SK-N-SH (cell line): ENCODE measurements at regions not wholly inside any gene's neighbourhood (a gene's known extent, or its start where the extent isn't known, plus 50 kb on each side); places are given as distances from the start of the nearest gene placed in this dataset.

Source experiments
- CTCF ChIA-PET: fragments of 300-600, 350-600 bp; formaldehyde crosslinking; extraction: SDS; loops from one replicate; lab custom pipeline; 2021; lab: Yijun Ruan, JAX
- POLR2A ChIA-PET: fragments of 350-600 bp; sonication (Branson Sonifier 250); formaldehyde crosslinking; extraction: SDS; loops from one replicate; lab custom pipeline; 2020; ENCODE audit warnings: antibody characterized with exemption, inconsistent platforms; lab: Yijun Ruan, JAX
- DNase-seq: peaks from one replicate; pipeline ENCODE4 v3.0.0; 2012
- H2AFZ ChIP-seq: fragments of 200-600 bp; sonication (generic); 2 replicates; pipeline ENCODE4 v1.8.1; 2016; ENCODE audit warnings: antibody characterized with exemption, mild to moderate bottlenecking, low read depth
- H3F3A ChIP-seq: fragments of 200-600 bp; sonication (generic); replicated peaks from 2 replicates; pipeline ENCODE3; 2016; ENCODE audit warnings: antibody characterized with exemption, mild to moderate bottlenecking; ENCODE audit not compliant: insufficient read depth
- H3K27ac ChIP-seq, 2 experiments: fragments of 200-500 bp in 1 of 2; fragments of 200-600 bp in 1 of 2; sonication (Bioruptor generic) in 1 of 2; sonication (generic), shearing (Covaris generic) in 1 of 2; 2 replicates each; pipeline versions ENCODE4 v1.5.1 to v1.6.1; 2014 to 2016; ENCODE audit warnings: low read depth in 2 of 2, inconsistent platforms in 1 of 2, low read length in 1 of 2, mild to moderate bottlenecking in 1 of 2, mixed read lengths in 1 of 2
- H3K27me3 ChIP-seq: fragments of 200-600 bp; sonication (generic), shearing (Covaris generic); 2 replicates; pipeline ENCODE4 v1.6.1; 2016; ENCODE audit warnings: mixed run types; ENCODE audit not compliant: insufficient read depth
- H3K36me3 ChIP-seq, 2 experiments: fragments of 200-500 bp in 1 of 2; fragments of 200-600 bp in 1 of 2; sonication (Bioruptor generic) in 1 of 2; sonication (generic) in 1 of 2; replicated peaks in 1 of 2; 2 replicates each; pipeline versions ENCODE3 to v1.5.1; 2014 to 2016; ENCODE audit warnings: low read length in 1 of 2, mild to moderate bottlenecking in 1 of 2; ENCODE audit not compliant: insufficient read depth in 2 of 2, control insufficient read depth in 1 of 2
- H3K4me1 ChIP-seq, 2 experiments: fragments of 200-500 bp in 1 of 2; fragments of 200-600 bp in 1 of 2; sonication (Bioruptor generic) in 1 of 2; sonication (generic), shearing (Covaris generic) in 1 of 2; 2 replicates each; pipeline versions ENCODE4 v1.5.1 to v1.6.1; 2014 to 2016; ENCODE audit warnings: low read depth in 1 of 2, low read length in 1 of 2, mixed run types in 1 of 2; ENCODE audit not compliant: insufficient read depth in 2 of 2, control insufficient read depth in 1 of 2
- H3K4me2 ChIP-seq: fragments of 200-600 bp; sonication (generic), shearing (Covaris generic); 2 replicates; pipeline ENCODE4 v1.6.1; 2017; ENCODE audit warnings: mixed run types
- H3K4me3 ChIP-seq, 2 experiments: fragments of 200-500 bp in 1 of 2; fragments of 200-600 bp in 1 of 2; sonication (Bioruptor generic) in 1 of 2; sonication (generic), shearing (Covaris generic) in 1 of 2; 2 replicates each; pipeline versions ENCODE4 v1.5.1 to v1.8.1; 2014 to 2016; ENCODE audit warnings: low read depth in 2 of 2, inconsistent platforms in 1 of 2, low read length in 1 of 2, mild to moderate bottlenecking in 1 of 2, mixed read lengths in 1 of 2, moderate library complexity in 1 of 2
- H3K79me2 ChIP-seq: fragments of 200-600 bp; sonication (generic); 2 replicates; pipeline ENCODE4 v1.8.1; 2017; ENCODE audit warnings: mild to moderate bottlenecking; ENCODE audit not compliant: insufficient read depth
- H3K9ac ChIP-seq: fragments of 200-600 bp; sonication (generic); 2 replicates; pipeline ENCODE4 v1.6.1; 2017; ENCODE audit warnings: mixed run types
- H3K9me2 ChIP-seq: fragments of 200-600 bp; sonication (generic); 2 replicates; pipeline ENCODE4 v1.6.1; 2017; ENCODE audit warnings: mixed run types
- H3K9me3 ChIP-seq: fragments of 200-600 bp; sonication (generic); 2 replicates; pipeline ENCODE4 v1.6.1; 2017; ENCODE audit warnings: mixed run types, mild to moderate bottlenecking, moderate library complexity
- H4K20me1 ChIP-seq: fragments of 200-600 bp; sonication (generic); 2 replicates; pipeline ENCODE4 v1.6.1; 2017; ENCODE audit warnings: mild to moderate bottlenecking, mixed run types; ENCODE audit not compliant: insufficient read depth
- CHD2 ChIP-seq: fragments of 150-350 bp; IDR thresholded peaks from 2 replicates; pipeline ENCODE4 v1.6.1; 2018; ENCODE audit warnings: low read length; ENCODE audit not compliant: partially characterized antibody
- CTCF ChIP-seq: fragments of 200-600 bp; sonication (generic); IDR thresholded peaks from 2 replicates; pipeline ENCODE4 v1.6.1; 2017; ENCODE audit warnings: antibody characterized with exemption, mild to moderate bottlenecking, moderate library complexity
- ELF1 ChIP-seq: IDR thresholded peaks from 2 replicates; pipeline ENCODE4 v1.4.0; 2012
- EP300 ChIP-seq, 2 experiments: IDR thresholded peaks; 2 replicates each; pipeline versions ENCODE4 v1.4.0 to v1.6.1; 2012; ENCODE audit warnings: borderline replicate concordance in 1 of 2, low read depth in 1 of 2, low read length in 1 of 2
- FOSL2 ChIP-seq: IDR thresholded peaks from 2 replicates; pipeline ENCODE4 v1.4.0; 2012; ENCODE audit warnings: low read depth, mild to moderate bottlenecking, moderate library complexity, borderline replicate concordance
- FOXJ3 ChIP-seq: sonication (generic); formaldehyde crosslinking; IDR thresholded peaks from 2 replicates; pipeline ENCODE4 v1.5.1; 2020; ENCODE audit warnings: mild to moderate bottlenecking, missing genetic modification reagents
- FOXM1 ChIP-seq: IDR thresholded peaks from 2 replicates; pipeline ENCODE4 v1.4.0; 2012; ENCODE audit warnings: low read depth, mild to moderate bottlenecking
- GABPA ChIP-seq: IDR thresholded peaks from 2 replicates; pipeline ENCODE4 v1.4.0; 2012; ENCODE audit warnings: low read depth, mild to moderate bottlenecking
- GATA2 ChIP-seq: sonication (generic); formaldehyde crosslinking; IDR thresholded peaks from 2 replicates; pipeline ENCODE4 v1.5.0; 2020; ENCODE audit warnings: mild to moderate bottlenecking, missing genetic modification reagents
- IRF3 ChIP-seq: fragments of 150-350 bp; IDR thresholded peaks from 2 replicates; pipeline ENCODE4 v1.6.1; 2016; ENCODE audit warnings: mild to moderate bottlenecking, low read depth, low read length
- JUND ChIP-seq: IDR thresholded peaks from 2 replicates; pipeline ENCODE4 v1.4.0; 2012
- MEF2A ChIP-seq: IDR thresholded peaks from 2 replicates; pipeline ENCODE4 v1.4.0; 2012; ENCODE audit warnings: low read depth, borderline replicate concordance
- MXI1 ChIP-seq: IDR thresholded peaks from 2 replicates; pipeline ENCODE4 v1.6.1; 2012; ENCODE audit warnings: mild to moderate bottlenecking, low read depth, low read length, improper control_type of control experiment
- NFIC ChIP-seq: IDR thresholded peaks from 2 replicates; pipeline ENCODE4 v1.4.0; 2012; ENCODE audit warnings: borderline replicate concordance
- NRF1 ChIP-seq: IDR thresholded peaks from 2 replicates; pipeline ENCODE4 v1.6.1; 2012; ENCODE audit warnings: low read depth, mild to moderate bottlenecking, low read length
- RAD21 ChIP-seq: IDR thresholded peaks from 2 replicates; pipeline ENCODE4 v1.6.1; 2012; ENCODE audit warnings: mild to moderate bottlenecking, low read length
- RCOR1 ChIP-seq: fragments of 150-350 bp; IDR thresholded peaks from 2 replicates; pipeline ENCODE4 v1.6.1; 2017; ENCODE audit warnings: antibody characterized with exemption, low read length
- RFX5 ChIP-seq: IDR thresholded peaks from 2 replicates; pipeline ENCODE4 v1.6.1; 2012; ENCODE audit warnings: mild to moderate bottlenecking, improper control_type of control experiment, low read length
- RXRA ChIP-seq: IDR thresholded peaks from 2 replicates; pipeline ENCODE4 v1.4.0; 2012; ENCODE audit warnings: low read depth, mild to moderate bottlenecking, borderline replicate concordance
- SIN3A ChIP-seq: IDR thresholded peaks from 2 replicates; pipeline ENCODE4 v1.6.1; 2012; ENCODE audit warnings: low read depth, mild to moderate bottlenecking, low read length, moderate library complexity, borderline replicate concordance
- SMC3 ChIP-seq: IDR thresholded peaks from 2 replicates; pipeline ENCODE4 v1.6.1; 2012; ENCODE audit warnings: low read depth, low read length, improper control_type of control experiment
- TAF1 ChIP-seq: IDR thresholded peaks from 2 replicates; pipeline ENCODE4 v1.6.1; 2012; ENCODE audit warnings: low read depth, mild to moderate bottlenecking, low read length, moderate library complexity, borderline replicate concordance
- TEAD4 ChIP-seq: IDR thresholded peaks from 2 replicates; pipeline ENCODE4 v1.4.0; 2012; ENCODE audit warnings: mild to moderate bottlenecking, borderline replicate concordance; ENCODE audit not compliant: insufficient read depth
- USF1 ChIP-seq: IDR thresholded peaks from 2 replicates; pipeline ENCODE4 v1.4.0; 2012; ENCODE audit warnings: low read depth, borderline replicate concordance
- USF2 ChIP-seq: fragments of 150-350 bp; IDR thresholded peaks from 2 replicates; pipeline ENCODE4 v1.6.1; 2017; ENCODE audit warnings: antibody characterized with exemption, low read length, low read depth, borderline replicate concordance
- YY1 ChIP-seq: IDR thresholded peaks from 2 replicates; pipeline ENCODE4 v1.4.0; 2012; ENCODE audit warnings: low read depth, mild to moderate bottlenecking
- WGBS: methylation state at CpG from one replicate; pipeline ENCODE4 v1.1.6; 2017; ENCODE audit warnings: low lambda C conversion rate; 5-methylcytosine and 5-hydroxymethylcytosine counted together

GRCh38 chr2:48174503-48174902 lies 140.0 kb upstream of the FOXN2 start:
- Histone ChIP-seq H3K4me3 (no peak overlapping the region), H3K9me2 (no peaks in the 10 kb centered on the region), H3K79me2 (no peaks in the 10 kb centered on the region), H3K9ac (no peak overlapping the region), H3F3A (no peaks in the 10 kb centered on the region), H3K4me1 (no peaks in the 10 kb centered on the region), H4K20me1 (no peaks in the 10 kb centered on the region), H3K9me3 (no peaks in the 10 kb centered on the region), H3K27ac (no peak overlapping the region), H3K4me2 (no peak overlapping the region), H2AFZ (no peak overlapping the region), H3K36me3 (no peaks in the 10 kb centered on the region), H3K27me3 (no peaks in the 10 kb centered on the region)
- no peak for DNase-seq
- TF ChIP-seq USF1, result no peak
- TF ChIP-seq NRF1, result no peak
- no peak for TF ChIP-seq RCOR1
- no peak for TF ChIP-seq FOXJ3 (CRISPR knock-in tag)
- TF ChIP-seq CTCF, result no peak
- TF ChIP-seq FOSL2, result no peak
- no peak for TF ChIP-seq IRF3
- no peak for TF ChIP-seq GABPA
- TF ChIP-seq NFIC, result no peak
- TF ChIP-seq GATA2 (CRISPR knock-in tag), result no peak
- no peak for TF ChIP-seq CHD2
- TF ChIP-seq MXI1, result no peak
- TF ChIP-seq RFX5, result no peak
- TF ChIP-seq YY1, result no peak
- TF ChIP-seq MEF2A, result no peak
- CTCF ChIA-PET, result no interaction called here
- POLR2A ChIA-PET, result no interaction called here
- 13% methylated on average over 2 of the region's 2 CpGs for WGBS

GRCh38 chr2:48175254-48175653 lies 139.2 kb upstream of the FOXN2 start:
- H3K4me3 ChIP-seq, result no peak overlapping the region
- no peaks in the 10 kb centered on the region for H4K20me1 ChIP-seq
- DNase-seq, result no peak
- no peaks in the 10 kb centered on the region for H3F3A ChIP-seq
- ChIA-PET POLR2A (no interaction called here), CTCF (interaction anchor here (0.6 kb wide), 1 partner anchor 28 kb away, joined by 3 read pairs; no protein-coding TSS in a partner anchor)
- H3K9ac ChIP-seq, result no peak overlapping the region
- H3K4me2 ChIP-seq, result no peak overlapping the region
- no peak overlapping the region for H2AFZ ChIP-seq
- 20% methylated on average over 4 of the region's 4 CpGs for whole genome bisulfite sequencing
- H3K27me3 ChIP-seq, result no peaks in the 10 kb centered on the region
- H3K36me3 ChIP-seq, result no peaks in the 10 kb centered on the region
- H3K79me2 ChIP-seq, result no peaks in the 10 kb centered on the region
- H3K9me3 ChIP-seq, result no peaks in the 10 kb centered on the region
- no peak overlapping the region for H3K27ac ChIP-seq
- H3K4me1 ChIP-seq, result no peaks in the 10 kb centered on the region
- H3K9me2 ChIP-seq, result no peaks in the 10 kb centered on the region
- TF ChIP-seq USF2 (no peak), NRF1 (no peak), USF1 (no peak), RXRA (no peak), FOXJ3 (CRISPR knock-in tag) (no peak), NFIC (no peak), TAF1 (no peak), SMC3 (no peak), TEAD4 (no peak), ELF1 (no peak), FOXM1 (no peak), RFX5 (no peak), EP300 (IDR thresholded peaks at IDR 0.05; ENCODE audit: borderline replicate concordance in 1 of 2, low read depth in 1 of 2, low read length in 1 of 2) (no peak), JUND (no peak), SIN3A (no peak), MXI1 (no peak), RAD21 (no peak)
